ENCODE measurements at regions not wholly inside any gene's neighbourhood (a gene's known extent, or its start where the extent isn't known, plus 50 kb on each side); places are given as distances from the start of the nearest gene placed in this dataset.

DNA sequence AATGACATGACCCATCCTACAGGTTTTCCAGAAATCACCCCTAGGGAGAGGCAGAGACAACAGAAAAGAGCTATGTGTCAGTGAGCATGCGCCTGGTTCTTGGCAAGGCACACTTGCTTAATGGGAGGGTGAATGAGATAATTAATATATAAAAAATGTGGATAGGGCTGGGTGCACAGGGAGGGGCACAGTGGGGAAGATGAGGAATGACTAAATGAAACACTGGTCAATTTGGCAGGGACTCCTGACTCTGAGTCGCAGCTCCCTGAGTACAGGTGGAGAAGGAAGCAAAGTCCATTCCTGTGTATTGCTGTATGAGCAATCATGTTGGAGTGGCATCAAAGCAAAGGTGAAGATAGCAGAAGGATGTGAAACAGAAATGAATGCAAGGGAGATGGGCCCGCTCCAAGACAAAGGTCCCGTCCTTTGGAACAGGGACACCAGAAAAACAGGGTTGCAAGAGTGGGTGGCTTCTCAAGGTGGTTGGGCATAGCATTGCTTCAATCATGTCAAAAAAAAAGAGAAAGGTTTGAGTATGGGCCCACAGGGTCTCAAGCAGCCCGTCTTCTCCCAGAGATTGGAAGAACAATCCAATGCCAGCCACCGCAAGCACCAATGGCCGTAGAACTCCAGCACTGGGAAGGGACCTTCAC, 278.4 kb upstream of the AGTR2 start (continued):
- TF ChIP-seq, protein P1, sequence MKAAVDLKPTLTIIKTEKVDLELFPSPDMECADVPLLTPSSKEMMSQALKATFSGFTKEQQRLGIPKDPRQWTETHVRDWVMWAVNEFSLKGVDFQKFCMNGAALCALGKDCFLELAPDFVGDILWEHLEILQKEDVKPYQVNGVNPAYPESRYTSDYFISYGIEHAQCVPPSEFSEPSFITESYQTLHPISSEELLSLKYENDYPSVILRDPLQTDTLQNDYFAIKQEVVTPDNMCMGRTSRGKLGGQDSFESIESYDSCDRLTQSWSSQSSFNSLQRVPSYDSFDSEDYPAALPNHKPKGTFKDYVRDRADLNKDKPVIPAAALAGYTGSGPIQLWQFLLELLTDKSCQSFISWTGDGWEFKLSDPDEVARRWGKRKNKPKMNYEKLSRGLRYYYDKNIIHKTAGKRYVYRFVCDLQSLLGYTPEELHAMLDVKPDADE (IDR thresholded peaks at IDR 0.05): no peak
- TF ChIP-seq, protein P2, sequence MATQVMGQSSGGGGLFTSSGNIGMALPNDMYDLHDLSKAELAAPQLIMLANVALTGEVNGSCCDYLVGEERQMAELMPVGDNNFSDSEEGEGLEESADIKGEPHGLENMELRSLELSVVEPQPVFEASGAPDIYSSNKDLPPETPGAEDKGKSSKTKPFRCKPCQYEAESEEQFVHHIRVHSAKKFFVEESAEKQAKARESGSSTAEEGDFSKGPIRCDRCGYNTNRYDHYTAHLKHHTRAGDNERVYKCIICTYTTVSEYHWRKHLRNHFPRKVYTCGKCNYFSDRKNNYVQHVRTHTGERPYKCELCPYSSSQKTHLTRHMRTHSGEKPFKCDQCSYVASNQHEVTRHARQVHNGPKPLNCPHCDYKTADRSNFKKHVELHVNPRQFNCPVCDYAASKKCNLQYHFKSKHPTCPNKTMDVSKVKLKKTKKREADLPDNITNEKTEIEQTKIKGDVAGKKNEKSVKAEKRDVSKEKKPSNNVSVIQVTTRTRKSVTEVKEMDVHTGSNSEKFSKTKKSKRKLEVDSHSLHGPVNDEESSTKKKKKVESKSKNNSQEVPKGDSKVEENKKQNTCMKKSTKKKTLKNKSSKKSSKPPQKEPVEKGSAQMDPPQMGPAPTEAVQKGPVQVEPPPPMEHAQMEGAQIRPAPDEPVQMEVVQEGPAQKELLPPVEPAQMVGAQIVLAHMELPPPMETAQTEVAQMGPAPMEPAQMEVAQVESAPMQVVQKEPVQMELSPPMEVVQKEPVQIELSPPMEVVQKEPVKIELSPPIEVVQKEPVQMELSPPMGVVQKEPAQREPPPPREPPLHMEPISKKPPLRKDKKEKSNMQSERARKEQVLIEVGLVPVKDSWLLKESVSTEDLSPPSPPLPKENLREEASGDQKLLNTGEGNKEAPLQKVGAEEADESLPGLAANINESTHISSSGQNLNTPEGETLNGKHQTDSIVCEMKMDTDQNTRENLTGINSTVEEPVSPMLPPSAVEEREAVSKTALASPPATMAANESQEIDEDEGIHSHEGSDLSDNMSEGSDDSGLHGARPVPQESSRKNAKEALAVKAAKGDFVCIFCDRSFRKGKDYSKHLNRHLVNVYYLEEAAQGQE (IDR thresholded peaks at IDR 0.05; ENCODE audit: unreplicated experiment): no peak
- TF ChIP-seq ZNF114 (CRISPR knock-in tag; IDR thresholded peaks at IDR 0.05) (no peak), CREB1 (CRISPR knock-in tag; IDR thresholded peaks at IDR 0.05; ENCODE audit: low read depth) (no peak), EZH2phosphoT487 (IDR thresholded peaks at IDR 0.05; ENCODE audit: unreplicated experiment) (no peak), STAT1 (IDR thresholded peaks at IDR 0.05; ENCODE audit: unreplicated experiment) (no peak), NANOG (IDR thresholded peaks at IDR 0.05; ENCODE audit: borderline replicate concordance) (no peak), EZH2 (IDR thresholded peaks at IDR 0.05; ENCODE audit: low read depth, unreplicated experiment) (no peak), JUNB (IDR thresholded peaks at IDR 0.05; ENCODE audit: unreplicated experiment) (no peak)

DNA sequence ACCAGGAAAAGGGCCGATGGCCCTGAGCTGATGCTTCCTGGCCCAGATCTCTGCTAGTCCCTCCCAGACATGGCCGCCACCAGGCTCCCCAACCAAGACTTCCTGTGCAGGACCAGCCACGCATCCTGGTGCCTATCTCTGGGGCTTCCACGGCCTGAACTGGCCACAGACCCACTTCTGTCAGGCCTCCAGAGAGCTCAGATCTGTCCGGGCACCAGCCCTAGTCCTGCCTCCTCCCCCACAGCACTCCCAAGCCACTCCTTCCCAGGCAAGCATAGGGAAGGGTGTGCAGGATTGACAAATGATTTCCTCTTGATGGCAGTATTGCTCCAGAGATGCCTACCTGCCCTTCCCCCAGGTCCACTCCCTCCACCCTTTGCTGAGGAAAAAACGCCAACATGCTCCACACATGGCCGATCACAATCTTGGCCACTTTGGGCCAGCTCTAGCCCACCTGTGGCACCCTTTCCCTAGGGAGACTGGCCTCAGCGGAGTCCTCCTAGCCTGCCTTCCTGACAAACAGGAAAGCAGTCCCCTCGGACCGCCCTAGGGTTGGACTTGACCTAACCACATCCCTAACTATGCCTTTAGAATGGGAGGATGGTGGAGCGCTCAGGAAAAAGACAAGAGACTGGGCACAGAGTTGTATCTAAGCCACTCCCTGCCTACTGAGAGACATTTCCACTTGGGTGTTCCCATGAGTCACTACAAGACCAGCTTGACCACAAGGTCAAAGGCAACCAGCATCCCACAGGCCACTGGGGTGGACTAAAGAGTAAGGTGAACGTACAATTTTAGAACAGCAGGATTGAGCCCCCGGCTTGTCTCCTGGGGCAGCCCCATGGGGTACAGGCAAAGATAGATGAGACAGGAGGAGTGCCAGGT, 277.5 kb upstream of the AGTR2 start:
- H3K27ac Mint-ChIP-seq: no peak overlapping the region

More for the DNA sequence above, 277.5 kb upstream of the AGTR2 start:
- Histone ChIP-seq H3K36me3 (ENCODE audit: insufficient read depth) (no peaks in the 10 kb centered on the region), H2AFZ (no peak overlapping the region), H3K9me2 (ENCODE audit: insufficient read depth) (no peaks in the 10 kb centered on the region), H3K79me2 (replicated peaks; ENCODE audit: insufficient read depth) (no peaks in the 10 kb centered on the region), H3K4me3 (no peak overlapping the region), H3K4me1 (ENCODE audit: insufficient read depth) (no peaks in the 10 kb centered on the region), H3K4me2 (no peak overlapping the region), H3F3A (replicated peaks; ENCODE audit: low read depth) (0 out of 2 replicates have a peak, but pooled peaks cover 2% of the 10 kb centered on the region), H3K27ac (ENCODE audit: low read depth) (no peak overlapping the region), H3K27me3 (ENCODE audit: insufficient read depth) (no peaks in the 10 kb centered on the region), H4K20me1 (replicated peaks; ENCODE audit: insufficient read depth) (peaks cover 4% of the 10 kb centered on the region; the same call in 1 of the 2 replicates)
- Mint-ChIP-seq H3K36me3 (ENCODE audit: low read depth) (peaks cover 43% of the 10 kb centered on the region), H3K4me3 (no peak overlapping the region), H3K4me1 (peaks cover 21% of the 10 kb centered on the region), H3K9me3 (no peaks in the 10 kb centered on the region; the same call in 2 of the 3 replicates), H3K27me3 (ENCODE audit: insufficient read depth, low read depth, poor library complexity) (peaks cover 19% of the 10 kb centered on the region)
- no peak for TF ChIP-seq STAT1 (IDR thresholded peaks at IDR 0.05; ENCODE audit: unreplicated experiment)
- TF ChIP-seq, protein P3, sequence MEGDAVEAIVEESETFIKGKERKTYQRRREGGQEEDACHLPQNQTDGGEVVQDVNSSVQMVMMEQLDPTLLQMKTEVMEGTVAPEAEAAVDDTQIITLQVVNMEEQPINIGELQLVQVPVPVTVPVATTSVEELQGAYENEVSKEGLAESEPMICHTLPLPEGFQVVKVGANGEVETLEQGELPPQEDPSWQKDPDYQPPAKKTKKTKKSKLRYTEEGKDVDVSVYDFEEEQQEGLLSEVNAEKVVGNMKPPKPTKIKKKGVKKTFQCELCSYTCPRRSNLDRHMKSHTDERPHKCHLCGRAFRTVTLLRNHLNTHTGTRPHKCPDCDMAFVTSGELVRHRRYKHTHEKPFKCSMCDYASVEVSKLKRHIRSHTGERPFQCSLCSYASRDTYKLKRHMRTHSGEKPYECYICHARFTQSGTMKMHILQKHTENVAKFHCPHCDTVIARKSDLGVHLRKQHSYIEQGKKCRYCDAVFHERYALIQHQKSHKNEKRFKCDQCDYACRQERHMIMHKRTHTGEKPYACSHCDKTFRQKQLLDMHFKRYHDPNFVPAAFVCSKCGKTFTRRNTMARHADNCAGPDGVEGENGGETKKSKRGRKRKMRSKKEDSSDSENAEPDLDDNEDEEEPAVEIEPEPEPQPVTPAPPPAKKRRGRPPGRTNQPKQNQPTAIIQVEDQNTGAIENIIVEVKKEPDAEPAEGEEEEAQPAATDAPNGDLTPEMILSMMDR (conservative IDR thresholded peaks at IDR 0.05; ENCODE audit: low read depth in 2 of 2): peak; percentile 12 to 59; a peak in 2 of 4 replicates
- ATAC-seq (peak; percentile 70), DNase-seq (ENCODE audit: low spot score) (peak; percentile 38)

Data from GM23338 (cell line).